ENCODE measurements at regions not wholly inside any gene's neighbourhood (a gene's known extent, or its start where the extent isn't known, plus 50 kb on each side); places are given as distances from the start of the nearest gene placed in this dataset.

GRCh38 chr2:172227719-172228118 is 125.0 kb upstream of the DLX2 start:
- TF ChIP-seq CTCF (IDR thresholded peaks at IDR 0.05) (no peak), EZH2phosphoT487 (IDR thresholded peaks at IDR 0.05) (no peak)
- no peak overlapping the region for H2AFZ ChIP-seq (replicated peaks)
- H3K4me3 Mint-ChIP-seq = no peak overlapping the region

GRCh38 chr2:172228177-172228808 is 125.6 kb upstream of the DLX2 start:
- H3K79me2 ChIP-seq (ENCODE audit: low read depth) = no peaks in the 10 kb centered on the region
- TF ChIP-seq EZH2phosphoT487 (IDR thresholded peaks at IDR 0.05) = no peak
- TF ChIP-seq CTCF (IDR thresholded peaks at IDR 0.05) = no peak
- no peak for TF ChIP-seq EZH2 (IDR thresholded peaks at IDR 0.05)
- H3K4me3 Mint-ChIP-seq = no peak overlapping the region
- no peak overlapping the region for H3K27ac Mint-ChIP-seq
- peaks cover 6% of the 10 kb centered on the region for H3K27me3 Mint-ChIP-seq (ENCODE audit: insufficient read depth, low read depth)
- no peaks in the 10 kb centered on the region for H3F3A ChIP-seq (ENCODE audit: low read depth)
- no peaks in the 10 kb centered on the region for H3K9me3 ChIP-seq (ENCODE audit: low read depth)
- H3K36me3 ChIP-seq = no peaks in the 10 kb centered on the region
- H3K36me3 Mint-ChIP-seq = no peaks in the 10 kb centered on the region
- H2AFZ ChIP-seq (replicated peaks) = no peak overlapping the region
- H3K4me1 Mint-ChIP-seq = peaks cover 20% of the 10 kb centered on the region
- peaks cover 6% of the 10 kb centered on the region for H3K4me1 ChIP-seq
- no peak overlapping the region for H3K9ac ChIP-seq
- H3K4me2 ChIP-seq = no peak overlapping the region
- no peaks in the 10 kb centered on the region for H4K20me1 ChIP-seq (ENCODE audit: low read depth)
- no peaks in the 10 kb centered on the region for H3K9me3 Mint-ChIP-seq
- no peak overlapping the region for H3K4me3 ChIP-seq
- H3K27me3 ChIP-seq = peaks cover 4% of the 10 kb centered on the region
- no peak overlapping the region for H3K27ac ChIP-seq
- DNase-seq (ENCODE audit: low spot score) = no peak

More at GRCh38 chr2:172227719-172228118, 125.0 kb upstream of the DLX2 start:
- Histone ChIP-seq H3K79me2 (ENCODE audit: low read depth) (no peaks in the 10 kb centered on the region), H3K4me1 (peaks cover 2% of the 10 kb centered on the region), H3F3A (ENCODE audit: low read depth) (no peaks in the 10 kb centered on the region), H3K4me2 (no peak overlapping the region), H3K27me3 (no peaks in the 10 kb centered on the region), H3K36me3 (no peaks in the 10 kb centered on the region), H4K20me1 (ENCODE audit: low read depth) (no peaks in the 10 kb centered on the region), H3K4me3 (no peak overlapping the region), H3K9ac (no peak overlapping the region), H3K27ac (no peak overlapping the region), H3K9me3 (ENCODE audit: low read depth) (no peaks in the 10 kb centered on the region)
- Mint-ChIP-seq H3K4me1 (peaks cover 17% of the 10 kb centered on the region), H3K36me3 (no peaks in the 10 kb centered on the region), H3K27me3 (ENCODE audit: insufficient read depth, low read depth) (peaks cover 6% of the 10 kb centered on the region), H3K9me3 (no peaks in the 10 kb centered on the region), H3K27ac (no peak overlapping the region)
- DNase-seq (ENCODE audit: low spot score) = no peak

GRCh38 chr2:172229125-172229524 is 126.4 kb upstream of the DLX2 start:
- Mint-ChIP-seq H3K4me3 (no peak overlapping the region), H3K4me1 (peaks cover 28% of the 10 kb centered on the region), H3K27ac (no peak overlapping the region), H3K36me3 (no peaks in the 10 kb centered on the region), H3K27me3 (ENCODE audit: insufficient read depth, low read depth) (peaks cover 6% of the 10 kb centered on the region), H3K9me3 (no peaks in the 10 kb centered on the region)
- H2AFZ ChIP-seq (replicated peaks) = no peak overlapping the region
- no peak overlapping the region for H3K4me3 ChIP-seq
- DNase-seq (ENCODE audit: low spot score) = no peak
- H3K9ac ChIP-seq = no peak overlapping the region
- peaks cover 12% of the 10 kb centered on the region for H3K27me3 ChIP-seq
- no peak overlapping the region for H3K4me2 ChIP-seq
- H3F3A ChIP-seq (ENCODE audit: low read depth) = peaks cover 5% of the 10 kb centered on the region
- no peaks in the 10 kb centered on the region for H4K20me1 ChIP-seq (ENCODE audit: low read depth)
- no peak overlapping the region for H3K27ac ChIP-seq
- H3K9me3 ChIP-seq (ENCODE audit: low read depth) = no peaks in the 10 kb centered on the region
- no peak for TF ChIP-seq EZH2 (IDR thresholded peaks at IDR 0.05)
- no peak for TF ChIP-seq EZH2phosphoT487 (IDR thresholded peaks at IDR 0.05)
- TF ChIP-seq CTCF (IDR thresholded peaks at IDR 0.05) = no peak
- no peaks in the 10 kb centered on the region for H3K36me3 ChIP-seq
- no peaks in the 10 kb centered on the region for H3K79me2 ChIP-seq (ENCODE audit: low read depth)
- H3K4me1 ChIP-seq = peaks cover 9% of the 10 kb centered on the region

Data from neural progenitor cell (in vitro differentiated cells).